Epithelial cell of esophagus (primary cell): ENCODE measurements at regions not wholly inside any gene's neighbourhood (a gene's known extent, or its start where the extent isn't known, plus 50 kb on each side); places are given as distances from the start of the nearest gene placed in this dataset.
A peak's percentile ranks its signal among the peaks of the same experiment; 100 is the strongest.

Source experiments
- DNase-seq: peaks from one replicate; pipeline ENCODE4 v3.0.0; 2010; ENCODE audit warnings: low read depth
- H3K4me3 ChIP-seq: 2 replicates; pipeline ENCODE4 v1.5.1; 2011; ENCODE audit warnings: mild to moderate bottlenecking, low read length, control low read depth
- CTCF ChIP-seq: IDR thresholded peaks from 2 replicates; pipeline ENCODE4 v1.5.1; 2011; ENCODE audit warnings: low read depth, mild to moderate bottlenecking, low read length, control low read depth, inconsistent platforms; ENCODE audit not compliant: insufficient read depth; ENCODE audit errors: missing control alignments

DNA sequence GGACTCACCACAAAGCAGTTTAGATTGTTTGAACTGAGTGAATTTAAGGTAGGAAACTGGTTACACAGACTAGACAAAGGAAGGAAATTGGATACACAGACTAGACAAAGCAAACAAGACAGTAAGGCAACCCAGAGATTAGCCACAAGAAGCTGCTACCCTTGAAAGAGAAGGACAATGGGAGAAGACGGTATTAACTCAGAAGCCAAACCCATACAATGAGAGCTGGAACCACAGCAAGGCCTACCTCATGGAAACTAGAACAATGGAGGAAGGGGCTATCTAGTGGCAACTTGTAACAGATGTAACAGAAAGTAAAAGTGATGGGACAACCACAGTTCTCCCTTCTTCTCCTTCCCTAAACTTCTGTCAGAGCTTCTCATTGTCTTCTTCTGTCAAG lies 410.9 kb upstream of the SPRY2 start:
- no peak for TF ChIP-seq CTCF
- no peak overlapping the region for H3K4me3 ChIP-seq
- no peak for DNase-seq

GRCh38 chr13:80744147-80744914 lies 403.4 kb upstream of the SPRY2 start:
- no peak for TF ChIP-seq CTCF
- DNase-seq, result no peak
- no peak overlapping the region for H3K4me3 ChIP-seq

DNA sequence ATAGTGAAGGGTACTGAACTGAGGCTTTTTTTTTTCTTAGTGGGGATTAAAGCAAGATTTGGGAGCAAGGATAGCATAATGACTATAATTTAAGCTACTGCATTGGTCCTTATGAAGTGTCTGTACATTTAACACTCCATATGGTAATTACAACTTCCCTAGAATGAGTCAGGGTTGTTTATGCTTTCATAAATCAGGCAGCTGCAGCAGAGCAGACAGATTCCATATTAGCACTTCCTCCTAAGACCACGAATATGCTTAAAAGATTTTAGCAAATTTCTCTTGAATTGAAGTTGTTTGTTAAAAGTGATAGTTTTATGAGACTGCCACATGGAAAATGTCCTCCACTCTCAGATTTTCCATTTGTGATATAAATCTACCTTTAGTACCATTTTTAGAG lies 401.1 kb upstream of the SPRY2 start:
- no peak overlapping the region for H3K4me3 ChIP-seq
- peak; percentile 39 for DNase-seq
- no peak for TF ChIP-seq CTCF

DNA sequence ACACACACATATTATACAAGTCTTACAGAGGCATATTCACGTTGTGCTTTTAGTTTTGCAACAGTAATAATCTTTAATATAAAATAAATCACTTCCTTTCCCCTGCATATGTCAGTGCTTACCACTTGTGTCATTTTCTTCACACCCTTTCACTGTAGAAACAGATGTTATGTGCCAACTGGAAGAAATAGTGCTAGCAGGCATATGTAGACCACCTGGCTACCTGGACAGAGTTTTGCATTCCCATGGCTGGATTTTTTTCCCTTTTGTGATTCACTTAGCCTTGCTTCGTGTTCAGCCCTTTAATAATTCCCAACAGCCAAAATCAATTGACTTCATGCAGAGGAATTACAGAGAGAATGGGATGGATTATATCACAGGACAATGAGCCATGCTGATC lies 399.1 kb upstream of the SPRY2 start:
- no peak for TF ChIP-seq CTCF

DNA sequence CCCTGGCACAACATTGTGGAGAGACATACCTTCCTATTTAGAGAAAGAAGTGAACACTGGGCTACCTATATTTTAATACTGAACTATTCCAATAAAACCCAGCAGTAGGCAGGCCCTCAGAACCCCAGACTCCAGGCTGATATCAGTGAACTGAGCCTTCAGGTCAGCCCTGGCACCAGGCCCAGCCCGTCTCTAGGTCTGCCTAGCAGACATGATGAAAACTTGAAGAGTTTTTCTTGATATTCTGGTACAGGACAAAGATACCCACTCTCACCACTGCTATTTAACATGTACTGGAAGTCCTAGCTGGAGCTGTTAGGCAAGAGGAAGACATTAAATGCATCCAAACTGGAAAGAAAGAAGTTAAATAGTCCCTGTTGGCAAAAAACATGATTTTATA lies 396.6 kb upstream of the SPRY2 start:
- TF ChIP-seq CTCF, result no peak
- no peak overlapping the region for H3K4me3 ChIP-seq
- no peak for DNase-seq

More for the DNA sequence above, 399.1 kb upstream of the SPRY2 start:
- no peak overlapping the region for H3K4me3 ChIP-seq
- no peak for DNase-seq

GRCh38 chr13:80727321-80727975 lies 386.5 kb upstream of the SPRY2 start:
- TF ChIP-seq CTCF, result no peak
- DNase-seq, result no peak
- H3K4me3 ChIP-seq, result no peak overlapping the region

- H3K4me3 ChIP-seq, result no peak overlapping the region
- no peak for TF ChIP-seq CTCF
- DNase-seq, result no peak
These were observed 385.9 kb upstream of the SPRY2 start for GRCh38 chr13:80726868-80727267.
